ENCODE measurements at regions not wholly inside any gene's neighbourhood (a gene's known extent, or its start where the extent isn't known, plus 50 kb on each side); places are given as distances from the start of the nearest gene placed in this dataset.

- no peaks in the 10 kb centered on the region for H3K4me1 ChIP-seq (ENCODE audit: control insufficient read depth, insufficient read depth, low read length, unreplicated experiment)
- no peaks in the 10 kb centered on the region for H3K36me3 ChIP-seq (ENCODE audit: insufficient read depth, low read length)
- H3K27ac ChIP-seq (ENCODE audit: low read depth, low read length): no peak overlapping the region
- H2AFZ ChIP-seq (ENCODE audit: low read length, unreplicated experiment): no peak overlapping the region
- no peaks in the 10 kb centered on the region for H3K79me2 ChIP-seq (ENCODE audit: control insufficient read depth, insufficient read depth, low read length, unreplicated experiment)
- no peak overlapping the region for H3K4me3 ChIP-seq (ENCODE audit: low read depth, low read length)
- H3K27me3 ChIP-seq (ENCODE audit: insufficient read depth, low read length): peaks cover 5% of the 10 kb centered on the region; the same call in 1 of the 2 replicates
These were observed 107.9 kb upstream of the PRNP start for GRCh38 chr20:4578375-4578774.

- Histone ChIP-seq H3K4me3 (ENCODE audit: low read depth, low read length) (no peak overlapping the region), H3K79me2 (ENCODE audit: control insufficient read depth, insufficient read depth, low read length, unreplicated experiment) (no peaks in the 10 kb centered on the region), H3K27ac (ENCODE audit: low read depth, low read length) (peak overlapping the region; percentile 35), H3K27me3 (ENCODE audit: insufficient read depth, low read length) (peaks cover 11% of the 10 kb centered on the region; the same call in 1 of the 2 replicates), H2AFZ (ENCODE audit: low read length, unreplicated experiment) (no peak overlapping the region), H3K36me3 (ENCODE audit: insufficient read depth, low read length) (no peaks in the 10 kb centered on the region), H3K4me1 (ENCODE audit: control insufficient read depth, insufficient read depth, low read length, unreplicated experiment) (no peaks in the 10 kb centered on the region)
These were observed 111.9 kb upstream of the PRNP start for GRCh38 chr20:4574356-4574690.

GRCh38 chr20:4573564-4574355 is 112.5 kb upstream of the PRNP start:
- H3K4me1 ChIP-seq (ENCODE audit: control insufficient read depth, insufficient read depth, low read length, unreplicated experiment): no peaks in the 10 kb centered on the region
- H2AFZ ChIP-seq (ENCODE audit: low read length, unreplicated experiment): no peak overlapping the region
- peaks cover 11% of the 10 kb centered on the region; the same call in 1 of the 2 replicates for H3K27me3 ChIP-seq (ENCODE audit: insufficient read depth, low read length)
- H3K79me2 ChIP-seq (ENCODE audit: control insufficient read depth, insufficient read depth, low read length, unreplicated experiment): no peaks in the 10 kb centered on the region
- H3K27ac ChIP-seq (ENCODE audit: low read depth, low read length): peak overlapping the region; percentile 44
- H3K4me3 ChIP-seq (ENCODE audit: low read depth, low read length): no peak overlapping the region
- no peaks in the 10 kb centered on the region for H3K36me3 ChIP-seq (ENCODE audit: insufficient read depth, low read length)

GRCh38 chr20:4571759-4572531 is 114.3 kb upstream of the PRNP start:
- Histone ChIP-seq H3K4me3 (ENCODE audit: low read depth, low read length) (no peak overlapping the region), H3K4me1 (ENCODE audit: control insufficient read depth, insufficient read depth, low read length, unreplicated experiment) (no peaks in the 10 kb centered on the region), H3K27ac (ENCODE audit: low read depth, low read length) (no peak overlapping the region), H3K27me3 (ENCODE audit: insufficient read depth, low read length) (peaks cover 6% of the 10 kb centered on the region; the same call in 1 of the 2 replicates), H3K79me2 (ENCODE audit: control insufficient read depth, insufficient read depth, low read length, unreplicated experiment) (no peaks in the 10 kb centered on the region), H3K36me3 (ENCODE audit: insufficient read depth, low read length) (no peaks in the 10 kb centered on the region), H2AFZ (ENCODE audit: low read length, unreplicated experiment) (no peak overlapping the region)

- no peak overlapping the region for H2AFZ ChIP-seq (ENCODE audit: low read length, unreplicated experiment)
- no peaks in the 10 kb centered on the region for H3K4me1 ChIP-seq (ENCODE audit: control insufficient read depth, insufficient read depth, low read length, unreplicated experiment)
- H3K36me3 ChIP-seq (ENCODE audit: insufficient read depth, low read length): no peaks in the 10 kb centered on the region
- no peak overlapping the region for H3K4me3 ChIP-seq (ENCODE audit: low read depth, low read length)
- H3K27ac ChIP-seq (ENCODE audit: low read depth, low read length): no peak overlapping the region
- peaks cover 13% of the 10 kb centered on the region for H3K27me3 ChIP-seq (ENCODE audit: insufficient read depth, low read length)
- H3K79me2 ChIP-seq (ENCODE audit: control insufficient read depth, insufficient read depth, low read length, unreplicated experiment): no peaks in the 10 kb centered on the region
These were observed 116.4 kb upstream of the PRNP start for GRCh38 chr20:4569865-4570264.

GRCh38 chr20:4569092-4569491 is 117.2 kb upstream of the PRNP start:
- no peaks in the 10 kb centered on the region for H3K4me1 ChIP-seq (ENCODE audit: control insufficient read depth, insufficient read depth, low read length, unreplicated experiment)
- peaks cover 21% of the 10 kb centered on the region for H3K27me3 ChIP-seq (ENCODE audit: insufficient read depth, low read length)
- no peak overlapping the region for H3K27ac ChIP-seq (ENCODE audit: low read depth, low read length)
- no peak overlapping the region for H2AFZ ChIP-seq (ENCODE audit: low read length, unreplicated experiment)
- H3K4me3 ChIP-seq (ENCODE audit: low read depth, low read length): no peak overlapping the region
- no peaks in the 10 kb centered on the region for H3K79me2 ChIP-seq (ENCODE audit: control insufficient read depth, insufficient read depth, low read length, unreplicated experiment)
- no peaks in the 10 kb centered on the region for H3K36me3 ChIP-seq (ENCODE audit: insufficient read depth, low read length)

GRCh38 chr20:4568361-4568959 is 117.8 kb upstream of the PRNP start:
- peaks cover 25% of the 10 kb centered on the region for H3K27me3 ChIP-seq (ENCODE audit: insufficient read depth, low read length)
- no peak overlapping the region for H3K4me3 ChIP-seq (ENCODE audit: low read depth, low read length)
- H2AFZ ChIP-seq (ENCODE audit: low read length, unreplicated experiment): no peak overlapping the region
- H3K27ac ChIP-seq (ENCODE audit: low read depth, low read length): no peak overlapping the region
- H3K79me2 ChIP-seq (ENCODE audit: control insufficient read depth, insufficient read depth, low read length, unreplicated experiment): no peaks in the 10 kb centered on the region
- H3K36me3 ChIP-seq (ENCODE audit: insufficient read depth, low read length): no peaks in the 10 kb centered on the region
- H3K4me1 ChIP-seq (ENCODE audit: control insufficient read depth, insufficient read depth, low read length, unreplicated experiment): no peaks in the 10 kb centered on the region

- Histone ChIP-seq H2AFZ (ENCODE audit: low read length, unreplicated experiment) (no peak overlapping the region), H3K27me3 (ENCODE audit: insufficient read depth, low read length) (peaks cover 32% of the 10 kb centered on the region), H3K36me3 (ENCODE audit: insufficient read depth, low read length) (no peaks in the 10 kb centered on the region)
These were observed 119.1 kb upstream of the PRNP start for GRCh38 chr20:4567170-4567569.

GRCh38 chr20:4563534-4563933 is 122.7 kb upstream of the PRNP start:
- H3K79me2 ChIP-seq (ENCODE audit: control insufficient read depth, insufficient read depth, low read length, unreplicated experiment): no peaks in the 10 kb centered on the region
- H3K36me3 ChIP-seq (ENCODE audit: insufficient read depth, low read length): no peaks in the 10 kb centered on the region
- no peak overlapping the region for H3K4me3 ChIP-seq (ENCODE audit: low read depth, low read length)
- H2AFZ ChIP-seq (ENCODE audit: low read length, unreplicated experiment): no peak overlapping the region
- no peaks in the 10 kb centered on the region for H3K4me1 ChIP-seq (ENCODE audit: control insufficient read depth, insufficient read depth, low read length, unreplicated experiment)
- H3K27me3 ChIP-seq (ENCODE audit: insufficient read depth, low read length): peaks cover 26% of the 10 kb centered on the region
- H3K27ac ChIP-seq (ENCODE audit: low read depth, low read length): no peak overlapping the region

More at GRCh38 chr20:4567170-4567569, 119.1 kb upstream of the PRNP start:
- Histone ChIP-seq H3K27ac (ENCODE audit: low read depth, low read length) (no peak overlapping the region), H3K4me3 (ENCODE audit: low read depth, low read length) (no peak overlapping the region), H3K79me2 (ENCODE audit: control insufficient read depth, insufficient read depth, low read length, unreplicated experiment) (no peaks in the 10 kb centered on the region), H3K4me1 (ENCODE audit: control insufficient read depth, insufficient read depth, low read length, unreplicated experiment) (no peaks in the 10 kb centered on the region)

- Histone ChIP-seq H3K4me3 (ENCODE audit: low read depth, low read length) (no peak overlapping the region), H3K27ac (ENCODE audit: low read depth, low read length) (no peak overlapping the region), H3K36me3 (ENCODE audit: insufficient read depth, low read length) (no peaks in the 10 kb centered on the region), H3K4me1 (ENCODE audit: control insufficient read depth, insufficient read depth, low read length, unreplicated experiment) (no peaks in the 10 kb centered on the region), H3K79me2 (ENCODE audit: control insufficient read depth, insufficient read depth, low read length, unreplicated experiment) (no peaks in the 10 kb centered on the region), H2AFZ (ENCODE audit: low read length, unreplicated experiment) (no peak overlapping the region), H3K27me3 (ENCODE audit: insufficient read depth, low read length) (peaks cover 26% of the 10 kb centered on the region)
These were observed 123.2 kb upstream of the PRNP start for GRCh38 chr20:4563031-4563430.

All from ACC112 (cell line).